Stomach (tissue), 8 donors: ENCODE measurements at regions not wholly inside any gene's neighbourhood (a gene's known extent, or its start where the extent isn't known, plus 50 kb on each side); places are given as distances from the start of the nearest gene placed in this dataset.

Experiments
- DNase-seq, 2 donors: peaks; one replicate each; pipeline versions ENCODE4 v3.0.0 to v3.0.0-alpha.2; 2013 to 2019
- H3K27ac ChIP-seq, 5 donors: fragments of 200-600 bp in 4 of 5; sonication (generic) in 4 of 5; one replicate each; pipeline ENCODE4 v1.5.1; 2013 to 2019; ENCODE audit warnings: mild to moderate bottlenecking in 1 of 5, moderate library complexity in 1 of 5
- H3K27me3 ChIP-seq, 3 donors: fragments of 200-600 bp; sonication (generic); one replicate each; pipeline ENCODE4 v1.5.1; 2017 to 2019; ENCODE audit warnings: mixed run types in 1 of 3
- H3K36me3 ChIP-seq, 4 donors: fragments of 200-600 bp; sonication (generic); 1 replicate in 3 of 4; 2 replicates in 1 of 4; pipeline ENCODE4 v1.5.1; 2016 to 2019
- H3K4me1 ChIP-seq, 4 donors: fragments of 200-600 bp; sonication (generic); one replicate each; pipeline ENCODE4 v1.5.1; 2016 to 2019
- H3K4me3 ChIP-seq, 4 donors: fragments of 200-600 bp; sonication (generic) in 3 of 4; one replicate each; pipeline ENCODE4 v1.5.1; 2016 to 2019; ENCODE audit warnings: mild to moderate bottlenecking in 1 of 4
- H3K9me3 ChIP-seq, 4 donors: fragments of 200-600 bp; sonication (generic); one replicate each; pipeline ENCODE4 v1.5.1; 2016 to 2019
- CTCF ChIP-seq, 7 experiments: fragments of 450-650 bp in 4 of 7; fragments of 200-600 bp in 3 of 7; sonication (generic) in 3 of 7; IDR thresholded peaks; one replicate each; pipeline ENCODE4 v1.5.1; 2016 to 2019; ENCODE audit warnings: antibody characterized with exemption in 7 of 7, control low read depth in 2 of 7, mild to moderate bottlenecking in 1 of 7
- EP300 ChIP-seq: sonication (generic); formaldehyde crosslinking; IDR thresholded peaks from one replicate; pipeline ENCODE4 v1.6.1; 2017; ENCODE audit warnings: antibody characterized with exemption
- POLR2A ChIP-seq, 4 donors: fragments of 450-650 bp; IDR thresholded peaks; one replicate each; pipeline ENCODE4 v1.6.1; 2016; ENCODE audit warnings: antibody characterized with exemption in 4 of 4, control low read depth in 2 of 4, mild to moderate bottlenecking in 1 of 4, moderate library complexity in 1 of 4
- POLR2AphosphoS5 ChIP-seq, 3 donors: sonication (generic); formaldehyde crosslinking; IDR thresholded peaks; one replicate each; pipeline ENCODE4 v1.6.1; 2016; ENCODE audit warnings: antibody characterized with exemption in 3 of 3
- WGBS, 5 donors: extraction: QIAGEN DNeasy Blood & Tissue Kit in 3 of 5; methylation state at CpG; one replicate each; pipeline versions ENCODE4 v1.1.5 to v1.1.7; 2013 to 2018; 5-methylcytosine and 5-hydroxymethylcytosine counted together
- intact Hi-C: fragments of 100-400 bp; cut with DNase I; formaldehyde crosslinking; loops from one replicate; pipeline ENCODE4 v1.15.1; 2023; ENCODE audit warnings: low total_unique reads
- donor health status: healthy with polysubstance abuse.
- donor health status: Bipolar disorder and iron deficiency.
- donor health status: healthy.

DNA sequence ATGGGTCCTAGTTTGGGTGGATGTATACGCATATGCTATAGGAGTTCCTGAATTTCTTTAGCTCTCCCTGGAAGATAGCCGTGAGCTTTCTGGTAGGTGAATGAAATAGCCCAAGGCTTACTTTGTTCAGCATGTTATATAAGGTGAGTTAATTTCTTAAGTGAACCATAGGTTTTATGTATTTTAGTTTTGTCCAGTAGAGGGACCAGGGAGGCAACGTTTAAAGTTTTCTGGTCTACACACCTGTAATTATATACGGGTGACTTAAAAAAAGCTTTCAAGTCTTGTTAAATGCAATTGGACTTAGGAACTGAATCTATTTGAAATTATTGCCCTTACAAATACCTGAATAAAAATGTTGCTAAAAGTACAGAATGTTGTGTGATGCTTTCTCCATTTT is 402.5 kb upstream of the DDX18 start:
- TF ChIP-seq POLR2AphosphoS5 (IDR thresholded peaks at IDR 0.05), result no peak
- no peak for TF ChIP-seq CTCF (IDR thresholded peaks at IDR 0.05)
- TF ChIP-seq POLR2A (IDR thresholded peaks at IDR 0.05), result no peak
- TF ChIP-seq EP300, result no peak
- H3K36me3 ChIP-seq, result no peaks in the 10 kb centered on the region
- DNase-seq, result peak in 1 of 2 donors; percentile 22
- intact Hi-C loops, result no loop called here
- H3K4me3 ChIP-seq, result no peak overlapping the region
- no peaks in the 10 kb centered on the region for H3K4me1 ChIP-seq
- no peak overlapping the region for H3K27ac ChIP-seq
- no peaks in the 10 kb centered on the region for H3K9me3 ChIP-seq
- H3K27me3 ChIP-seq, result no peaks in the 10 kb centered on the region
- 33 to 44% (median 36%) methylated on average over 4 of the region's 4 CpGs for WGBS, 5 donors

DNA sequence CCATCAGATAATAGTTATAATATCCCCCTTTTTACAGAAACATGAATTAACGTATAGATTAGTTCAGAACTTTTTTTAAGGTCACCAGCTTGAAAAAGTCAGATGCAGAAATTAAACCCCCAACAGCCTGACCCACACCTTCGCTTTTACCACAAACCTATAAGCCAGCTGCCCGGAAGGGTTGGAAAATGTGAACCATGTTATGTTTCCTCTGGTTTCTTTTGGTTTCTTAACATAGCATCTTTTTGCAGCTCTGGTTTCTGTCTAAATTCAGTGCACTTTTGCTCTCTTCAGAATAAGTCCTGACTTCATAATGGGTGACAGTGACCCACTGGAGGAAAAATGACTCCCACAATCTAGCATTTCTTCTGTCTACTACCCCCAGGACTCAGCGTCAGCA is 381.7 kb upstream of the DDX18 start:
- H3K9me3 ChIP-seq, result no peaks in the 10 kb centered on the region
- no peak for DNase-seq
- WGBS, 5 donors, result 68 to 91% (median 84%) methylated on average over 4 of the region's 4 CpGs
- no peak overlapping the region for H3K4me3 ChIP-seq
- no peak overlapping the region for H3K27ac ChIP-seq
- TF ChIP-seq POLR2A (IDR thresholded peaks at IDR 0.05), result no peak
- no peak for TF ChIP-seq CTCF (IDR thresholded peaks at IDR 0.05)
- TF ChIP-seq POLR2AphosphoS5 (IDR thresholded peaks at IDR 0.05), result no peak
- TF ChIP-seq EP300, result no peak
- intact Hi-C loops, result no loop called here
- H3K4me1 ChIP-seq, result no peaks in the 10 kb centered on the region
- no peaks in the 10 kb centered on the region for H3K27me3 ChIP-seq
- H3K36me3 ChIP-seq, result no peaks in the 10 kb centered on the region

GRCh38 chr2:117436697-117437096 is 377.8 kb upstream of the DDX18 start:
- H3K27me3 ChIP-seq, result no peaks in the 10 kb centered on the region
- intact Hi-C loops, result no loop called here
- no peak for TF ChIP-seq EP300
- no peak for TF ChIP-seq CTCF (IDR thresholded peaks at IDR 0.05)
- no peak for TF ChIP-seq POLR2A (IDR thresholded peaks at IDR 0.05)
- TF ChIP-seq POLR2AphosphoS5 (IDR thresholded peaks at IDR 0.05), result no peak
- no peaks in the 10 kb centered on the region for H3K36me3 ChIP-seq
- 15 to 27% (median 21%) methylated on average over 3 of the region's 3 CpGs for WGBS, 5 donors
- H3K9me3 ChIP-seq, result no peaks in the 10 kb centered on the region
- H3K4me1 ChIP-seq, result no peaks in the 10 kb centered on the region
- DNase-seq, result no peak
- no peak overlapping the region for H3K4me3 ChIP-seq
- no peak overlapping the region for H3K27ac ChIP-seq

DNA sequence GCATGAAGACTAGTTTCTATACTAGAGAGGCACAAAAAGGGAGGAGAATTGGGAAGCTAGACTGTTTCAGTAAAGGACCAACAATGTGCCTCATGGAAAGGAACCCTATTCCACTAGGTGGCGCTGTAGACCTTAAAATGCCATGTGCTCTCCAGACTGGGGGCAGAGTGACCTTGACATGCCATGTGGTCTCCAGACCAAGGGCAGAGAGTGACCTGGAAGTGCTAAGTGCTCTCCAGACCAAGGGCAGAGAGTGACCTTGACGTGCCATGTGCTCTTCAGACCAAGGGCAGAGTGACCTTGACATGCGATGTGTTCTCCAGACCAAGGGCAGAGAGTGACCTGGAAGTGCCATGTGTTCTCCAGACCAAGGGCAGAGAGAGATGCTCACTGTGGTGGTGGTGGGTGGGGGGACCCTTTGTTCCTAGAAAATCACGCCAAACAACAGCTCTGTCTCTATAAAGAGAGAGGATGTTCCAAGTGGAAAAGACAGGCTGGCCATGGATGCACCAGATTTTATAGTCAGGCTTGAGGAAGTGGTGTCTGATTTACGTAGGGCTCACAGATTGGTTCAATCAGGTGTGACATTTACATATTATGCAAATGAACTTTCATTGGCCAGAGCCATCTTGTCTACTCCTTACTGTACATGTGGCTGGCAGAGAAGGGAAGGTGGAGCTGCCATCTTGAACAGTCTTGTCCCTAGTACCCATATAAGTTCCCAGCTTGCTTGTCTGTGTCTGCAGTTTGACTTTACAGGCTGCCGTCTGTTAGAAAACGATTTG is 344.0 kb upstream of the DDX18 start:
- Histone ChIP-seq H3K4me3 (no peak overlapping the region), H3K27ac (no peak overlapping the region), H3K4me1 (no peaks in the 10 kb centered on the region), H3K27me3 (no peaks in the 10 kb centered on the region), H3K9me3 (no peaks in the 10 kb centered on the region), H3K36me3 (no peaks in the 10 kb centered on the region)
- WGBS, 5 donors, result 71 to 77% (median 72%) methylated on average over 6 to 7 of the region's 7 CpGs
- TF ChIP-seq POLR2AphosphoS5 (IDR thresholded peaks at IDR 0.05) (no peak), CTCF (IDR thresholded peaks at IDR 0.05) (peak in 5 of 7 experiments; percentile 29 to 74 (median 58))
- intact Hi-C loops, result loop anchor here (10.0 kb wide), 1 partner anchor 304 kb away; no protein-coding TSS in a partner anchor
- peak; percentile 51 to 76 for DNase-seq
